Esophagus squamous epithelium (tissue), 4 donors: ENCODE measurements at regions not wholly inside any gene's neighbourhood (a gene's known extent, or its start where the extent isn't known, plus 50 kb on each side); places are given as distances from the start of the nearest gene placed in this dataset.

Experiments
- POLR2A ChIP-seq, 4 donors: fragments of 450-650 bp; IDR thresholded peaks; one replicate each; pipeline ENCODE4 v1.6.1; 2017; ENCODE audit warnings: antibody characterized with exemption in 4 of 4, mild to moderate bottlenecking in 4 of 4, moderate library complexity in 3 of 4
- TF ChIP-seq, protein P1 (sequence below), 6 experiments: fragments of 450-650 bp in 4 of 6; fragments of 200-600 bp in 2 of 6; sonication (generic) in 2 of 6; IDR thresholded peaks; one replicate each; pipeline ENCODE4 v1.5.1; 2016 to 2019; ENCODE audit warnings: antibody characterized with exemption in 6 of 6, mild to moderate bottlenecking in 4 of 6, moderate library complexity in 4 of 6

GRCh38 chr5:73344835-73345234, 103.7 kb downstream of the FOXD1 start:
- TF ChIP-seq, protein P1, sequence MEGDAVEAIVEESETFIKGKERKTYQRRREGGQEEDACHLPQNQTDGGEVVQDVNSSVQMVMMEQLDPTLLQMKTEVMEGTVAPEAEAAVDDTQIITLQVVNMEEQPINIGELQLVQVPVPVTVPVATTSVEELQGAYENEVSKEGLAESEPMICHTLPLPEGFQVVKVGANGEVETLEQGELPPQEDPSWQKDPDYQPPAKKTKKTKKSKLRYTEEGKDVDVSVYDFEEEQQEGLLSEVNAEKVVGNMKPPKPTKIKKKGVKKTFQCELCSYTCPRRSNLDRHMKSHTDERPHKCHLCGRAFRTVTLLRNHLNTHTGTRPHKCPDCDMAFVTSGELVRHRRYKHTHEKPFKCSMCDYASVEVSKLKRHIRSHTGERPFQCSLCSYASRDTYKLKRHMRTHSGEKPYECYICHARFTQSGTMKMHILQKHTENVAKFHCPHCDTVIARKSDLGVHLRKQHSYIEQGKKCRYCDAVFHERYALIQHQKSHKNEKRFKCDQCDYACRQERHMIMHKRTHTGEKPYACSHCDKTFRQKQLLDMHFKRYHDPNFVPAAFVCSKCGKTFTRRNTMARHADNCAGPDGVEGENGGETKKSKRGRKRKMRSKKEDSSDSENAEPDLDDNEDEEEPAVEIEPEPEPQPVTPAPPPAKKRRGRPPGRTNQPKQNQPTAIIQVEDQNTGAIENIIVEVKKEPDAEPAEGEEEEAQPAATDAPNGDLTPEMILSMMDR (IDR thresholded peaks at IDR 0.05) = no peak
- TF ChIP-seq POLR2A (IDR thresholded peaks at IDR 0.05) = no peak
